AG08396 (cell line): ENCODE measurements at regions not wholly inside any gene's neighbourhood (a gene's known extent, or its start where the extent isn't known, plus 50 kb on each side); places are given as distances from the start of the nearest gene placed in this dataset.
"Not testable (repeated sequence)": the region's sequence is repeated elsewhere in the genome, so short reads cannot be mapped to it uniquely, and the experiment has no call there.

Experiments used
- DNase-seq: peaks from one replicate; pipeline ENCODE4 v3.0.0; 2012; ENCODE audit warnings: low spot score, mixed read lengths

DNA sequence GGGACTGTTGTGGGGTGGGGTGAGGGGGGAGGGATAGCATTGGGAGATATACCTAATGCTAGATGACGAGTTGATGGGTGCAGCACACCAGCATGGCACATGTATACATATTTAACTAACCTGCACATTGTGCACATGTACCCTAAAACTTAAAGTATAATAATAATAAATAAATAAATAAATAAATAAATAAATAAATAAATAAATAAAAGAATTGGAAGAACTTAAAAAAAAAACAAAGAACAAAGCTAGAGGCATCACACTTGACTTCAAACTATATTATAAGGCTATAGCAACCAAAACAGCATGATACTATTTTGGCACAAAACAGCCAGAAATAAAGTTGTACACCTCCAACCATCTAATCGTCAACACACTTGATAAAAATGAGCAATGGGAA is 106.5 kb upstream of the NDST3 start:
- not testable (repeated sequence) for DNase-seq

GRCh38 chr4:117941611-117942010 is 92.7 kb upstream of the NDST3 start:
- no peak for DNase-seq

GRCh38 chr4:117949621-117950020 is 84.7 kb upstream of the NDST3 start:
- no peak for DNase-seq

DNA sequence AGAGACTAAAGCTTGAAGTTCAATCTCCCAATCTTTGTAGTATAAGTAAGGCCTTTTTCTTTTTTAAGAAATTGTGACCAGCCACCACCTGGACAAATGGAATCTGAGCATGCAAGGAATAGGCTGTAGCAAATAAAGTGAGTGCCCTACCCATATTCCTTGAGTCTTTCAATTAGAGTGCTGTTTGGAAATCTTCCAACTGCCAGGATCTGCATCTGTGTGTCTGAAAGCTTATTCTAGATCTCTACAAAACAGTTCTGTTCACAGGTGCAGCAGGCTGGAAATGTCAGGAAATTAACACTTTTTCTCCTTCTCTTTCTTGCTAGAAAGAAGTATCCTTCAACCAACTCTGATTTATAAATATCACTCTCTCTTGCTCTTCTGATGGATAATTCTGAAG is 76.7 kb upstream of the NDST3 start:
- DNase-seq: no peak

GRCh38 chr4:117965622-117966021 is 68.7 kb upstream of the NDST3 start:
- DNase-seq: no peak

DNA sequence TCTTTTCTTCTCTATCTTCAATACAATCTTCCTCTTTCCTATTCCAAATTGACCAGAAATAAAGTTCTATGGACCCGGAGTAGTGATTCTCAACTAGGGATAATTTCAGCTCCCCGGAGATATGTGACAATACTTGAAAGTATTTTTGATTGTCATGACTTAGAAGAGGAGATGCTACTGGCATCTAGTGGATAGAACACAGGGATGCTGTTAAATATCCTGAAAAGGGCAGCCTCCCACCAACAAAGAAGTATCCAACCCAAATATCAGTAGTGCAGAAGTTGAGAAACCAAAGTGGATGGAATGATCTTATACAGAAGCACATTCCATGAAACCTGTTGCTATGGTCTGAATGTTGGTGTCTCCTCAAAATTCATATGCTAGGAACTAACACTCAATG is 65.7 kb upstream of the NDST3 start:
- no peak for DNase-seq

DNA sequence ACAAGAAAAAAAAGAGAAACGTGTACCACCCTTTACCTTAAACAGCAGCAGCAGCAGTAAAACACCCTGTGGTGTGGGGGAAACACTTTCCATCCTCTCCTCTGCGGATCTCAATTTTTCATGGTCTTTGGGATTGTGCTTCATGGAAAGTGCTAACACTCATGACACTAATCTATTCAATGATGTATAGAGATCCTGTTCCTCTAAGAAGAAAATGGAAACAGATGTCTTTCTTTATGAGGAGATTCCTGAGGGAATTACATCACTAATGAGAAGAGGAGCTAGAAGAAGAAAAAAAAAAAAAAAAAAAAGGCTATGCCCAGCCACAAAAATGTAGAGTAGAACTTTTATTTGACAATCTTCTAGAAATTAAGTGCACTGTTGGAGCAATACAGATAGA is 62.9 kb upstream of the NDST3 start:
- DNase-seq: no peak

GRCh38 chr4:117983541-117984365 is 50.5 kb upstream of the NDST3 start:
- no peak for DNase-seq

DNA sequence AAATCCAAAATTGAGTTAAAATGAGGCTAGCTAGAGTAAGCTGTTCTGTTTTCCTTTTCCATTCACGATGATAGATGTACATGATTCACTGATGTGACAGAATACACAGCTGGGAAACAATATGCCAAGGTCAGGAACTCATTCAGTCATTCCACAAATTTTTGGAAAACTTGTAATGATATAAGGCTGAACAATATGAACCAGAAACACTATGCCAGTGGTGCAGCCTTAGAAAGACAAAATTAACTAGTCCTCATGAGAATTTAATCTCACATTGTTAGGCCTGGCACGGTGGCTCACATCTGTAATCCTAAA is 50.0 kb upstream of the NDST3 start:
- DNase-seq: no peak
